Esophagus muscularis mucosa (tissue), 4 donors: ENCODE measurements at regions not wholly inside any gene's neighbourhood (a gene's known extent, or its start where the extent isn't known, plus 50 kb on each side); places are given as distances from the start of the nearest gene placed in this dataset.

Source experiments
- DNase-seq: peaks from one replicate; pipeline ENCODE4 v3.0.0-alpha.2; 2017; ENCODE audit errors: extremely low spot score
- H3K27ac ChIP-seq, 4 donors: fragments of 200-600 bp; sonication (generic); replicated peaks in 1 of 4; 1 replicate in 3 of 4; 2 replicates in 1 of 4; pipeline ENCODE4 v1.5.1; 2016 to 2019; ENCODE audit warnings: mild to moderate bottlenecking in 1 of 4
- H3K27me3 ChIP-seq, 4 donors: fragments of 200-600 bp; sonication (generic); one replicate each; pipeline versions ENCODE4 v1.5.1 to v1.6.0; 2016 to 2019
- H3K36me3 ChIP-seq, 4 donors: fragments of 200-600 bp; sonication (generic); one replicate each; pipeline ENCODE4 v1.5.1; 2016 to 2019
- H3K4me1 ChIP-seq, 4 donors: fragments of 200-600 bp; sonication (generic); one replicate each; pipeline ENCODE4 v1.5.1; 2016 to 2019
- H3K4me3 ChIP-seq, 4 donors: fragments of 200-600 bp; sonication (generic); 1 replicate in 2 of 4; 2 replicates in 2 of 4; pipeline ENCODE4 v1.5.1; 2016 to 2019; ENCODE audit warnings: mild to moderate bottlenecking in 4 of 4, moderate library complexity in 1 of 4
- H3K9me3 ChIP-seq, 4 donors: fragments of 200-600 bp; sonication (generic); 1 replicate in 3 of 4; 2 replicates in 1 of 4; pipeline ENCODE4 v1.5.1; 2016 to 2019
- EP300 ChIP-seq: sonication (generic); formaldehyde crosslinking; IDR thresholded peaks from one replicate; pipeline ENCODE4 v1.6.1; 2017; ENCODE audit warnings: antibody characterized with exemption
- POLR2A ChIP-seq: fragments of 450-650 bp; IDR thresholded peaks from one replicate; pipeline ENCODE4 v1.6.1; 2017; ENCODE audit warnings: antibody characterized with exemption, moderate library complexity, mild to moderate bottlenecking, low read depth
- POLR2AphosphoS5 ChIP-seq, 2 donors: sonication (generic); formaldehyde crosslinking; IDR thresholded peaks; one replicate each; pipeline ENCODE4 v1.6.1; 2017; ENCODE audit warnings: antibody characterized with exemption in 2 of 2
- WGBS: methylation state at CpG from one replicate; pipeline ENCODE4 v1.1.5; 2018; 5-methylcytosine and 5-hydroxymethylcytosine counted together
- intact Hi-C: fragments of 100-400 bp; cut with DNase I; formaldehyde crosslinking; loops from one replicate; pipeline ENCODE4 v1.15.1; 2023
- small RNA-seq, 3 donors: library from RNA; depleted of rRNA; stranded (forward); fragments of <200 nt; gene quantifications; one replicate each; pipeline ENCODE3, GENCODE V24; 2016
- TF ChIP-seq, protein P1 (sequence below), 3 experiments: fragments of 200-600 bp in 2 of 3; fragments of 450-650 bp in 1 of 3; sonication (generic) in 2 of 3; IDR thresholded peaks; one replicate each; pipeline ENCODE4 v1.5.1; 2017 to 2019; ENCODE audit warnings: antibody characterized with exemption in 3 of 3, mild to moderate bottlenecking in 2 of 3, moderate library complexity in 1 of 3

DNA sequence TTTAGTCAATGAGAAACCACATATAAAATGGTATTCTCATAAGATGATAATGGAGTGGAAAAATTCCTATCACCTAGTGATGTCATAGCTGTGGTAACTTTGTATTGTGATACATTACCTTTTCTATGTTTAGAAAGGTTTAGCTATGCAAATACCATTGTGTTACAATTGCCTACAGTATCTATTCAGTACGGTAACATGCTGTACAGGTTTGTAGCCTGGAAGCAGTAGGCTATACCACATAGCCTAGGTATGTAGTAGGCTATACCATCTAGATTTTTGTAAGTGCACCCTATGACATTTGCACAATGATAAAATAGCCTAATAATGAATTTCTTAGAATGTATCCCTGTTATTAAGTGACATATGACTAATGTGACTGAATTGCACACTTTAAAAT lies 50.5 kb upstream of the CCDC196 start:
- peaks cover 0 to 35% (median 24%) of the 10 kb centered on the region in 4 donors for H3K9me3 ChIP-seq

More for the DNA sequence above, 50.5 kb upstream of the CCDC196 start:
- Histone ChIP-seq H3K4me3 (no peak overlapping the region), H3K27me3 (no peaks in the 10 kb centered on the region), H3K27ac (no peak overlapping the region), H3K36me3 (no peaks in the 10 kb centered on the region), H3K4me1 (no peaks in the 10 kb centered on the region)
- 94% methylated on average over 1 of the region's 1 CpG for WGBS
- DNase-seq: no peak
- intact Hi-C loops: no loop called here
- TF ChIP-seq EP300 (no peak), POLR2AphosphoS5 (IDR thresholded peaks at IDR 0.05) (no peak), POLR2A (no peak)
- TF ChIP-seq, protein P1, sequence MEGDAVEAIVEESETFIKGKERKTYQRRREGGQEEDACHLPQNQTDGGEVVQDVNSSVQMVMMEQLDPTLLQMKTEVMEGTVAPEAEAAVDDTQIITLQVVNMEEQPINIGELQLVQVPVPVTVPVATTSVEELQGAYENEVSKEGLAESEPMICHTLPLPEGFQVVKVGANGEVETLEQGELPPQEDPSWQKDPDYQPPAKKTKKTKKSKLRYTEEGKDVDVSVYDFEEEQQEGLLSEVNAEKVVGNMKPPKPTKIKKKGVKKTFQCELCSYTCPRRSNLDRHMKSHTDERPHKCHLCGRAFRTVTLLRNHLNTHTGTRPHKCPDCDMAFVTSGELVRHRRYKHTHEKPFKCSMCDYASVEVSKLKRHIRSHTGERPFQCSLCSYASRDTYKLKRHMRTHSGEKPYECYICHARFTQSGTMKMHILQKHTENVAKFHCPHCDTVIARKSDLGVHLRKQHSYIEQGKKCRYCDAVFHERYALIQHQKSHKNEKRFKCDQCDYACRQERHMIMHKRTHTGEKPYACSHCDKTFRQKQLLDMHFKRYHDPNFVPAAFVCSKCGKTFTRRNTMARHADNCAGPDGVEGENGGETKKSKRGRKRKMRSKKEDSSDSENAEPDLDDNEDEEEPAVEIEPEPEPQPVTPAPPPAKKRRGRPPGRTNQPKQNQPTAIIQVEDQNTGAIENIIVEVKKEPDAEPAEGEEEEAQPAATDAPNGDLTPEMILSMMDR (IDR thresholded peaks at IDR 0.05): no peak

Small RNA genes lying in the stretch of these regions (small RNA-seq; reads per million reads assigned to genes)
- 0 reads per million in 3 donors for gene RF00019
